ENCODE measurements at regions not wholly inside any gene's neighbourhood (a gene's known extent, or its start where the extent isn't known, plus 50 kb on each side); places are given as distances from the start of the nearest gene placed in this dataset.

DNA sequence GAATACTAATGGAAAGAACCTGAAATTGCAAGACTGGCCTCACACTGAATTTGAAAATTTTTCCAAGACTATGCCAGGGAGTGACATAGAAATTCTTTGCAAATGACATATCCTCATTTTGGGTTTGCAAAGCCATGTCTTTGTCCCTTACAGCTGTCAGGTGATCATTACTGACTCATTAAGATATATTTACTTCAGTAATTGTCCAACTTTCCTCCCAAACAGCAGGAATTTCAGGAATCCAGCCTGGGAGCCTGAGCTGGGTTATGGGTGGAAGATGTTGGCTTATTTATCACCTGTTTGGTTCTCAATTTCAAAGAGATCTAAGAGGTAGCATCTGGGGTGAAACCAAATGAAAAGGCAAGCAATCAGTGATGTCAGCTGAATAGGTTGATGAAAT, 111.6 kb upstream of the ACP3 start:
- no peak for DNase-seq (ENCODE audit: extremely low spot score in 2 of 2)
- no peaks in the 10 kb centered on the region for H3K36me3 ChIP-seq

DNA sequence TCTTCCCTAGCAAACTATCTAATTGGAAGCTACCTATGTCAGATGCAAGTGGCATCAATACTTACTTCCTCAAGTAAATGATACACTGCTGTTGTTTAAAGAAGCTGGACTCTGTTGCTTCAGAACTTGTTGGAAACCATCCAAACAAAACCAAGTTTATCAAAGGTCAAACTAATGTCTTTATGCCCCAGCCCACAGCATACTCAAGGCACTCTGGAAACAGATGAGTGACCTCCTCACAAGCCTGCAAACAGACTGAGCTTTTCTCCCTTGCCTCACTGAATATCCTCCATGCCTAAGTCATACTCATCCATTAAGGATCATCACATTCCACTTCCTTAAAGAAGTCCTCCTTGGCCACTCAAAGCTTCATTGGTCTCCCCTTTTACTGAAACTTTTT, 107.4 kb upstream of the ACP3 start:
- H3K27ac ChIP-seq: no peak overlapping the region
- no peaks in the 10 kb centered on the region for H3K4me1 ChIP-seq
- TF ChIP-seq, protein P1, sequence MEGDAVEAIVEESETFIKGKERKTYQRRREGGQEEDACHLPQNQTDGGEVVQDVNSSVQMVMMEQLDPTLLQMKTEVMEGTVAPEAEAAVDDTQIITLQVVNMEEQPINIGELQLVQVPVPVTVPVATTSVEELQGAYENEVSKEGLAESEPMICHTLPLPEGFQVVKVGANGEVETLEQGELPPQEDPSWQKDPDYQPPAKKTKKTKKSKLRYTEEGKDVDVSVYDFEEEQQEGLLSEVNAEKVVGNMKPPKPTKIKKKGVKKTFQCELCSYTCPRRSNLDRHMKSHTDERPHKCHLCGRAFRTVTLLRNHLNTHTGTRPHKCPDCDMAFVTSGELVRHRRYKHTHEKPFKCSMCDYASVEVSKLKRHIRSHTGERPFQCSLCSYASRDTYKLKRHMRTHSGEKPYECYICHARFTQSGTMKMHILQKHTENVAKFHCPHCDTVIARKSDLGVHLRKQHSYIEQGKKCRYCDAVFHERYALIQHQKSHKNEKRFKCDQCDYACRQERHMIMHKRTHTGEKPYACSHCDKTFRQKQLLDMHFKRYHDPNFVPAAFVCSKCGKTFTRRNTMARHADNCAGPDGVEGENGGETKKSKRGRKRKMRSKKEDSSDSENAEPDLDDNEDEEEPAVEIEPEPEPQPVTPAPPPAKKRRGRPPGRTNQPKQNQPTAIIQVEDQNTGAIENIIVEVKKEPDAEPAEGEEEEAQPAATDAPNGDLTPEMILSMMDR (IDR thresholded peaks at IDR 0.05): no peak
- TF ChIP-seq POLR2AphosphoS5 (IDR thresholded peaks at IDR 0.05; ENCODE audit: insufficient read depth in 1 of 2, low read depth in 1 of 2): no peak
- TF ChIP-seq POLR2A (IDR thresholded peaks at IDR 0.05): no peak
- H3K36me3 ChIP-seq: no peaks in the 10 kb centered on the region
- intact Hi-C loops (cut with DNase I): no loop called here
- no peak for DNase-seq (ENCODE audit: extremely low spot score in 2 of 2)
- H3K4me3 ChIP-seq: no peak overlapping the region
- H3K9me3 ChIP-seq: no peaks in the 10 kb centered on the region
- no peaks in the 10 kb centered on the region for H3K27me3 ChIP-seq

More for the DNA sequence above, 111.6 kb upstream of the ACP3 start:
- TF ChIP-seq, protein P1 (IDR thresholded peaks at IDR 0.05): no peak
- no peak for TF ChIP-seq POLR2AphosphoS5 (IDR thresholded peaks at IDR 0.05; ENCODE audit: insufficient read depth in 1 of 2, low read depth in 1 of 2)
- Histone ChIP-seq H3K9me3 (no peaks in the 10 kb centered on the region), H3K27ac (no peak overlapping the region), H3K4me1 (no peaks in the 10 kb centered on the region), H3K27me3 (no peaks in the 10 kb centered on the region), H3K4me3 (no peak overlapping the region)
- intact Hi-C loops (cut with DNase I): no loop called here

DNA sequence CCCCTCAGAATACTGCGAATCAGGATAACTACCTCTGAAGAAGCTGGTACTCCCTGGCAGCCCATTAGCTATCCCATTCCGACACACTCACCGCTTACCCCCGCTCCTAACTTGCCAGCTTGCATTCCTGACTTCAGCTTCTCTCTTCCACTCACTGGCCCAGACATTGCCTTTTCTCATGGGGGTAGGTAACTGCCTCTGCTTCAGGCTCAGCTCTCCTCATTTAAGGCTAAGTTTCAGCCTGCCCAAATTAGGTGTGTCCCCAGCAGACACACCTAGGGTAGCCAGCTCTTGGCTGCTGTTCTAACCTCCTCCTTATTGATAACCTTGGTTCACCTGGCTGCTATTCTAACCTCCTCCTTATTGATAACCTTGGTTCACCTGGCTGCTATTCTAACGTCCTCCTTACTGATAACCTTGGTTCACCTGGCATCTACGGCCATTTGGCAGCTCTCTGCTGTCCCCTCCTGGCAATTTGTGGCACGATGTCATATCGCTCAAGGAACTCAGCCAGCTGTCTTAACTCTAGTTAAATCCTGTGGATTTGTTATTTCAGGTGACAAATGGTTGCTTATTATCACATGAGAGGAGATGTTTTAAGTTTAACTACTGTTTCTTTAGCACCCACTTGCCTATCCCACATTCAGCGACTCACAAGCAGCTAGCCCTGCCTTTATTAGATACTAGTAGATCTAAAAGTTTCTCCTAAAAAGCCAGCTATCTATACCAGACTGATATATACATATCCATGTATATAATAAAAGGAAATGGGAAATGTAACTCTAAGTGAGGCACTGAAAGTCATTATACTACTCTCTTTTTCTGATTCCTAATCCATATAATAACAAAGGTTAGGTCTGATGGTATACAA, 106.5 kb upstream of the ACP3 start:
- no peak for TF ChIP-seq POLR2A (IDR thresholded peaks at IDR 0.05)
- TF ChIP-seq, protein P1 (IDR thresholded peaks at IDR 0.05): no peak
- no peak for TF ChIP-seq POLR2AphosphoS5 (IDR thresholded peaks at IDR 0.05; ENCODE audit: insufficient read depth in 1 of 2, low read depth in 1 of 2)

DNA sequence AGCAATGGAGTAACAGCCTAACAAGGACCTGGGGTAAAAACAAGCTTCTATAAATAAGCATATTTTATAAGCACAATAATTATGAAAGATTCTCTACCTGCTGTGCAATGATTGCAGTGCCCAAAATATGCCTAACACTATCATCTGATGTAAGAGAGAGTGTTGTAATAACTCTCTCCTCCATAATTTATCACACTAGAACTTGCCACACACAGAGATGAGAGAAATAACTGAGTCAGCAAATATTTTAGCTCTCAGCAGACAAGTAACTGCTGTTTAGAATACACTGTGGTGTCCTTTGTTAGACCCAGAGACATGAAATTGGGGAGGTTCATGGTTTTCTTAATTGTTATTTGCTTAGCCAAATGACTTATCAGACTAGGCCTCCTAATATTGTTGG, 105.3 kb upstream of the ACP3 start:
- no peak overlapping the region for H3K4me3 ChIP-seq
- H3K27ac ChIP-seq: no peak overlapping the region
- intact Hi-C loops (cut with DNase I): no loop called here
- no peaks in the 10 kb centered on the region for H3K9me3 ChIP-seq
- TF ChIP-seq, protein P1 (IDR thresholded peaks at IDR 0.05): no peak
- TF ChIP-seq POLR2AphosphoS5 (IDR thresholded peaks at IDR 0.05; ENCODE audit: insufficient read depth in 1 of 2, low read depth in 1 of 2) (no peak), POLR2A (IDR thresholded peaks at IDR 0.05) (no peak)
- no peaks in the 10 kb centered on the region for H3K36me3 ChIP-seq
- H3K4me1 ChIP-seq: no peaks in the 10 kb centered on the region
- no peak for DNase-seq (ENCODE audit: extremely low spot score in 2 of 2)
- no peaks in the 10 kb centered on the region for H3K27me3 ChIP-seq

More for the DNA sequence above, 106.5 kb upstream of the ACP3 start:
- Histone ChIP-seq H3K4me3 (no peak overlapping the region), H3K9me3 (no peaks in the 10 kb centered on the region), H3K36me3 (no peaks in the 10 kb centered on the region), H3K4me1 (no peaks in the 10 kb centered on the region), H3K27ac (no peak overlapping the region), H3K27me3 (no peaks in the 10 kb centered on the region)
- intact Hi-C loops (cut with DNase I): no loop called here
- DNase-seq (ENCODE audit: extremely low spot score in 2 of 2): no peak
